ENCODE measurements at regions not wholly inside any gene's neighbourhood (a gene's known extent, or its start where the extent isn't known, plus 50 kb on each side); places are given as distances from the start of the nearest gene placed in this dataset.

GRCh38 chr14:82414853-82415539 lies 881.3 kb upstream of the SEL1L start:
- no peak for DNase-seq (ENCODE audit: low spot score)
- in situ Hi-C loops (cut with MboI; ENCODE audit: low sequenced_read_pairs, unreplicated experiment): no loop called here
- TF ChIP-seq, protein P1, sequence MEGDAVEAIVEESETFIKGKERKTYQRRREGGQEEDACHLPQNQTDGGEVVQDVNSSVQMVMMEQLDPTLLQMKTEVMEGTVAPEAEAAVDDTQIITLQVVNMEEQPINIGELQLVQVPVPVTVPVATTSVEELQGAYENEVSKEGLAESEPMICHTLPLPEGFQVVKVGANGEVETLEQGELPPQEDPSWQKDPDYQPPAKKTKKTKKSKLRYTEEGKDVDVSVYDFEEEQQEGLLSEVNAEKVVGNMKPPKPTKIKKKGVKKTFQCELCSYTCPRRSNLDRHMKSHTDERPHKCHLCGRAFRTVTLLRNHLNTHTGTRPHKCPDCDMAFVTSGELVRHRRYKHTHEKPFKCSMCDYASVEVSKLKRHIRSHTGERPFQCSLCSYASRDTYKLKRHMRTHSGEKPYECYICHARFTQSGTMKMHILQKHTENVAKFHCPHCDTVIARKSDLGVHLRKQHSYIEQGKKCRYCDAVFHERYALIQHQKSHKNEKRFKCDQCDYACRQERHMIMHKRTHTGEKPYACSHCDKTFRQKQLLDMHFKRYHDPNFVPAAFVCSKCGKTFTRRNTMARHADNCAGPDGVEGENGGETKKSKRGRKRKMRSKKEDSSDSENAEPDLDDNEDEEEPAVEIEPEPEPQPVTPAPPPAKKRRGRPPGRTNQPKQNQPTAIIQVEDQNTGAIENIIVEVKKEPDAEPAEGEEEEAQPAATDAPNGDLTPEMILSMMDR (IDR thresholded peaks at IDR 0.05; ENCODE audit: borderline replicate concordance, control extremely low read depth, extremely low read depth, insufficient read depth, missing control alignments): no peak

- TF ChIP-seq, protein P1 (IDR thresholded peaks at IDR 0.05; ENCODE audit: borderline replicate concordance, control extremely low read depth, extremely low read depth, insufficient read depth, missing control alignments): no peak
- in situ Hi-C loops (cut with MboI; ENCODE audit: low sequenced_read_pairs, unreplicated experiment): no loop called here
- DNase-seq (ENCODE audit: low spot score): no peak
Measured at GRCh38 chr14:82419933-82420332, 886.3 kb upstream of the SEL1L start.

DNA sequence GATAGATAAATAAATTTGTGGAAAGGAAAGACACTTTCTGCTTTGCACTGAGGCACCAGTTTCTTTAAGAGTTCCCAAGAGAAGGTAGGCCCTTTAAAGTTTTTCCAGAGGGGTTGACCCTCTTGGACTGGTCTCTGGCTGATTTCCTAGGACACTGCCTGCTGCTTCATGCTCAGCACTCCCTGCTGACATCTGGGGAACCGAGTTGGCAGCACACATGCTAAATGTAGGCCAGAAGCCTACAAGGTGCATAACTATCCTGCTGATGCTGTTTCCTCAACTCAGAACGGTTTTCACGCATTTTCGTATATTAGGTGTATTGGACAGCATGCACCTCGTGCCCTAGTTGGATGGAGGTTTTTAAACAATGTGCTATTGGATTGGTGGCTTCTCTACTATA lies 887.2 kb upstream of the SEL1L start:
- in situ Hi-C loops (cut with MboI; ENCODE audit: low sequenced_read_pairs, unreplicated experiment): no loop called here
- TF ChIP-seq, protein P1 (IDR thresholded peaks at IDR 0.05; ENCODE audit: borderline replicate concordance, control extremely low read depth, extremely low read depth, insufficient read depth, missing control alignments): no peak
- DNase-seq (ENCODE audit: low spot score): no peak

GRCh38 chr14:82421286-82421685 lies 887.6 kb upstream of the SEL1L start:
- no peak for DNase-seq (ENCODE audit: low spot score)
- in situ Hi-C loops (cut with MboI; ENCODE audit: low sequenced_read_pairs, unreplicated experiment): no loop called here
- TF ChIP-seq, protein P1 (IDR thresholded peaks at IDR 0.05; ENCODE audit: borderline replicate concordance, control extremely low read depth, extremely low read depth, insufficient read depth, missing control alignments): no peak

GRCh38 chr14:82422230-82422629 lies 888.6 kb upstream of the SEL1L start:
- in situ Hi-C loops (cut with MboI; ENCODE audit: low sequenced_read_pairs, unreplicated experiment): no loop called here
- no peak for DNase-seq (ENCODE audit: low spot score)
- TF ChIP-seq, protein P1 (IDR thresholded peaks at IDR 0.05; ENCODE audit: borderline replicate concordance, control extremely low read depth, extremely low read depth, insufficient read depth, missing control alignments): no peak

DNA sequence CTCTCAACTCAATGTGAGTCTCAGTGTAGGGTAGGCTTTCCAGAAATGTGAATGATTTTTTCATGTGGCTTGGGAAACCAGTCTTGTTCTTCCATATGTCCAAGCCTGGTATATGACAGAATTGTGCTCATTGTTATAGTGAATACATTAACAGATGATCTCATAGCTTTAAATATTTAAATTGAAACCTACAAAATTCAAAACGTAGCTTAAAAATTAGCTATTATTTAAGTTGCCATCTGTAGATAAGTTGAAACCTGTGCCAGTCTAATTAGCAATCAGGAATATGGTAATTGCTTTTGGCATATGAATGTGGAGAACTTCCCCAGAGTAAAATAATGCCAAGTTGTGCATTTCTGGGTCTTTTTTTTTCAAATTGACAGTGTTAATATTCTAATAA lies 891.6 kb upstream of the SEL1L start:
- DNase-seq (ENCODE audit: low spot score): no peak
- in situ Hi-C loops (cut with MboI; ENCODE audit: low sequenced_read_pairs, unreplicated experiment): no loop called here
- TF ChIP-seq, protein P1 (IDR thresholded peaks at IDR 0.05; ENCODE audit: borderline replicate concordance, control extremely low read depth, extremely low read depth, insufficient read depth, missing control alignments): no peak

Data from GM13976 (cell line).